Keratinocyte (primary cell): ENCODE measurements at regions not wholly inside any gene's neighbourhood (a gene's known extent, or its start where the extent isn't known, plus 50 kb on each side); places are given as distances from the start of the nearest gene placed in this dataset.

Experiments used
- CTCF ChIP-seq, 3 experiments: IDR thresholded peaks in 1 of 3; conservative IDR thresholded peaks in 1 of 3; optimal IDR thresholded peaks in 1 of 3; 2 replicates in 2 of 3; 3 replicates in 1 of 3; pipeline versions ENCODE3 to v1.5.1; 2011; ENCODE audit warnings: low read length in 3 of 3, mild to moderate bottlenecking in 3 of 3, moderate library complexity in 2 of 3, control low read depth in 1 of 3, inconsistent platforms in 1 of 3; ENCODE audit not compliant: insufficient read depth in 2 of 3; ENCODE audit errors: extremely low read depth in 1 of 3
- EZH2 ChIP-seq: IDR thresholded peaks from one replicate; pipeline ENCODE4 v1.6.1; 2012; ENCODE audit warnings: inconsistent platforms, mild to moderate bottlenecking, low read length, moderate library complexity

GRCh38 chr2:241933179-241933911, 63.8 kb downstream of the RTP5 start:
- TF ChIP-seq EZH2 (no peak), CTCF (optimal IDR thresholded peaks at IDR 0.05 in 1 of 3, IDR thresholded peaks at IDR 0.05 in 1 of 3, conservative IDR thresholded peaks at IDR 0.05 in 1 of 3; ENCODE audit: extremely low read depth in 1 of 3, insufficient read depth in 2 of 3, low read length in 3 of 3) (no peak)
